PFSK-1 (cell line): ENCODE measurements at regions not wholly inside any gene's neighbourhood (a gene's known extent, or its start where the extent isn't known, plus 50 kb on each side); places are given as distances from the start of the nearest gene placed in this dataset.

Experiments used
- FOXP2 ChIP-seq: optimal IDR thresholded peaks from 2 replicates; pipeline ENCODE3; 2011; ENCODE audit warnings: borderline replicate concordance, control low read depth, inconsistent platforms; ENCODE audit not compliant: insufficient read depth; ENCODE audit errors: extremely low read length, extremely low read depth
- POLR2AphosphoS5 ChIP-seq: IDR thresholded peaks from 2 replicates; pipeline ENCODE4 v1.6.1; 2012; ENCODE audit warnings: low read depth, mild to moderate bottlenecking, control low read depth, low read length, moderate library complexity
- REST ChIP-seq, 2 experiments: IDR thresholded peaks; 2 replicates each; pipeline versions ENCODE4 v1.6.1 to v1.8.0; 2011 to 2012; ENCODE audit warnings: low read depth in 2 of 2, low read length in 2 of 2, control low read depth in 1 of 2, inconsistent platforms in 1 of 2, mild to moderate bottlenecking in 1 of 2, moderate library complexity in 1 of 2; ENCODE audit not compliant: insufficient read depth in 1 of 2
- SIN3A ChIP-seq: IDR thresholded peaks from 2 replicates; pipeline ENCODE4 v1.6.1; 2012; ENCODE audit warnings: mild to moderate bottlenecking, low read length, moderate library complexity, borderline replicate concordance; ENCODE audit not compliant: insufficient read depth
- TAF1 ChIP-seq: IDR thresholded peaks from 2 replicates; pipeline ENCODE4 v1.6.1; 2012; ENCODE audit warnings: low read length, control low read depth, borderline replicate concordance; ENCODE audit not compliant: insufficient read depth

- TF ChIP-seq SIN3A (no peak), POLR2AphosphoS5 (no peak), FOXP2 (no peak), REST (IDR thresholded peaks at IDR 0.05; ENCODE audit: insufficient read depth in 1 of 2, low read depth in 2 of 2, low read length in 2 of 2) (no peak), TAF1 (no peak)
Measured at GRCh38 chr2:129369437-129369836, 610.0 kb upstream of the RAB6C start.

- TF ChIP-seq REST (IDR thresholded peaks at IDR 0.05; ENCODE audit: insufficient read depth in 1 of 2, low read depth in 2 of 2, low read length in 2 of 2) (no peak), FOXP2 (no peak), POLR2AphosphoS5 (no peak), SIN3A (no peak)
Measured at GRCh38 chr2:129374452-129374851, 605.0 kb upstream of the RAB6C start.

- no peak for TF ChIP-seq POLR2AphosphoS5
- no peak for TF ChIP-seq SIN3A
- TF ChIP-seq FOXP2 = no peak
- no peak for TF ChIP-seq REST (IDR thresholded peaks at IDR 0.05; ENCODE audit: insufficient read depth in 1 of 2, low read depth in 2 of 2, low read length in 2 of 2)
- TF ChIP-seq TAF1 = no peak
Measured at GRCh38 chr2:129375632-129376425, 603.6 kb upstream of the RAB6C start.

- TF ChIP-seq TAF1 (no peak), REST (IDR thresholded peaks at IDR 0.05; ENCODE audit: insufficient read depth in 1 of 2, low read depth in 2 of 2, low read length in 2 of 2) (no peak), POLR2AphosphoS5 (no peak), SIN3A (no peak), FOXP2 (no peak)
Measured at GRCh38 chr2:129376426-129377077, 602.9 kb upstream of the RAB6C start.
